WTC11 (cell line): ENCODE measurements at regions not wholly inside any gene's neighbourhood (a gene's known extent, or its start where the extent isn't known, plus 50 kb on each side); places are given as distances from the start of the nearest gene placed in this dataset.

Source experiments
- ATAC-seq: fragments of 200-7000 bp; cut with Tn5 transposase; 2 replicates; pipeline ENCODE4 v1.10.0; 2021; ENCODE audit warnings: mild to moderate bottlenecking, moderate library complexity
- CTCF ChIA-PET: fragments of 300-600 bp; sonication (Branson Sonifier 250); formaldehyde crosslinking; loops from one replicate; lab custom pipeline; 2021; ENCODE audit warnings: antibody characterized with exemption; lab: Charles Lee
- POLR2A ChIA-PET: fragments of 350-600 bp; sonication (Branson Sonifier 250); formaldehyde crosslinking; loops from one replicate; lab custom pipeline; 2021; ENCODE audit warnings: antibody characterized with exemption; lab: Charles Lee
- DNase-seq: peaks from one replicate; pipeline ENCODE4 v3.0.0; 2021; ENCODE audit warnings: low spot score
- H3K27ac Mint-ChIP-seq: 2 replicates; pipeline ENCODE4 v1.8.0; 2021; ENCODE audit warnings: mixed read lengths
- H3K27me3 Mint-ChIP-seq: 2 replicates; pipeline ENCODE4 v1.8.0; 2021; ENCODE audit warnings: low read depth, mild to moderate bottlenecking, moderate library complexity, mixed read lengths
- H3K36me3 Mint-ChIP-seq: 2 replicates; pipeline ENCODE4 v1.8.0; 2021; ENCODE audit warnings: mixed read lengths
- H3K4me1 Mint-ChIP-seq: 2 replicates; pipeline ENCODE4 v1.8.0; 2022; ENCODE audit warnings: mixed read lengths
- H3K4me3 Mint-ChIP-seq: 2 replicates; pipeline ENCODE4 v1.8.0; 2021; ENCODE audit warnings: mild to moderate bottlenecking, moderate library complexity, mixed read lengths
- H3K9me3 Mint-ChIP-seq: 2 replicates; pipeline ENCODE4 v1.8.0; 2021; ENCODE audit warnings: mixed read lengths
- ESRRA ChIP-seq: sonication (generic); formaldehyde crosslinking; IDR thresholded peaks from 2 replicates; pipeline ENCODE4 v1.8.1; 2022; ENCODE audit warnings: mild to moderate bottlenecking, missing genetic modification reagents, borderline replicate concordance
- IRF2 ChIP-seq: sonication (generic); formaldehyde crosslinking; IDR thresholded peaks from 2 replicates; pipeline ENCODE4 v1.8.0; 2022; ENCODE audit warnings: low read depth, missing genetic modification reagents, borderline replicate concordance
- MXD4 ChIP-seq: fragments of 250-450 bp; sonication (Bioruptor Pico); IDR thresholded peaks from 2 replicates; pipeline ENCODE4 v1.8.0; 2021; ENCODE audit warnings: mild to moderate bottlenecking, moderate library complexity, borderline replicate concordance
- NFATC4 ChIP-seq: fragments of 250-450 bp; sonication (Bioruptor Pico); IDR thresholded peaks from 2 replicates; pipeline ENCODE4 v1.9.0; 2021; ENCODE audit warnings: mild to moderate bottlenecking
- NFYB ChIP-seq: sonication (generic); formaldehyde crosslinking; conservative IDR thresholded peaks from 2 replicates; pipeline ENCODE4 v1.8.0; 2022; ENCODE audit warnings: low read depth, missing genetic modification reagents
- SOX15 ChIP-seq: fragments of 250-450 bp; sonication (Bioruptor Pico); IDR thresholded peaks from 2 replicates; pipeline ENCODE4 v1.9.0; 2021; ENCODE audit warnings: mild to moderate bottlenecking
- ZBTB21 ChIP-seq: sonication (generic); formaldehyde crosslinking; IDR thresholded peaks from 2 replicates; pipeline ENCODE4 v1.8.1; 2023; ENCODE audit warnings: mild to moderate bottlenecking, missing genetic modification reagents, borderline replicate concordance
- ZNF121 ChIP-seq: sonication (generic); formaldehyde crosslinking; IDR thresholded peaks from 2 replicates; pipeline ENCODE4 v1.8.0; 2023; ENCODE audit warnings: missing genetic modification reagents
- ZNF138 ChIP-seq: sonication (generic); formaldehyde crosslinking; conservative IDR thresholded peaks from 2 replicates; pipeline ENCODE4 v1.8.1; 2022; ENCODE audit warnings: mild to moderate bottlenecking, moderate library complexity, missing genetic modification reagents
- ZNF423 ChIP-seq: fragments of 250-450 bp; sonication (Bioruptor Pico); IDR thresholded peaks from 2 replicates; pipeline ENCODE4 v2.1.2; 2022; ENCODE audit warnings: mild to moderate bottlenecking, moderate library complexity
- TF ChIP-seq, protein P1 (sequence below): sonication (generic); formaldehyde crosslinking; IDR thresholded peaks from 2 replicates; pipeline ENCODE4 v1.8.0; 2022; ENCODE audit warnings: mild to moderate bottlenecking, missing genetic modification reagents
- TF ChIP-seq, protein P2 (sequence below): sonication (generic); formaldehyde crosslinking; IDR thresholded peaks from 2 replicates; pipeline ENCODE4 v1.8.0; 2022; ENCODE audit warnings: mild to moderate bottlenecking, missing genetic modification reagents
- TF ChIP-seq, protein P3 (sequence below): sonication (generic); formaldehyde crosslinking; IDR thresholded peaks from 2 replicates; pipeline ENCODE4 v1.8.1; 2023; ENCODE audit warnings: mild to moderate bottlenecking, missing genetic modification reagents
- TF ChIP-seq, protein P4 (sequence below): sonication (generic); formaldehyde crosslinking; IDR thresholded peaks from 2 replicates; pipeline ENCODE4 v1.8.1; 2023; ENCODE audit warnings: mild to moderate bottlenecking, missing genetic modification reagents, moderate library complexity
- TF ChIP-seq, protein P5 (sequence below): sonication (generic); formaldehyde crosslinking; IDR thresholded peaks from 2 replicates; pipeline ENCODE4 v1.8.1; 2023; ENCODE audit warnings: mild to moderate bottlenecking, missing genetic modification reagents, borderline replicate concordance
- TF ChIP-seq, protein P6 (sequence below): sonication (generic); formaldehyde crosslinking; IDR thresholded peaks from 2 replicates; pipeline ENCODE4 v1.8.1; 2023; ENCODE audit warnings: mild to moderate bottlenecking, moderate library complexity, missing genetic modification reagents
- TF ChIP-seq, protein P7 (sequence below): sonication (generic); formaldehyde crosslinking; IDR thresholded peaks from 2 replicates; pipeline ENCODE4 v1.8.0; 2023; ENCODE audit warnings: mild to moderate bottlenecking, missing genetic modification reagents
- TF ChIP-seq, protein P8 (sequence below): sonication (generic); formaldehyde crosslinking; IDR thresholded peaks from 2 replicates; pipeline ENCODE4 v1.8.0; 2022; ENCODE audit warnings: missing genetic modification reagents

DNA sequence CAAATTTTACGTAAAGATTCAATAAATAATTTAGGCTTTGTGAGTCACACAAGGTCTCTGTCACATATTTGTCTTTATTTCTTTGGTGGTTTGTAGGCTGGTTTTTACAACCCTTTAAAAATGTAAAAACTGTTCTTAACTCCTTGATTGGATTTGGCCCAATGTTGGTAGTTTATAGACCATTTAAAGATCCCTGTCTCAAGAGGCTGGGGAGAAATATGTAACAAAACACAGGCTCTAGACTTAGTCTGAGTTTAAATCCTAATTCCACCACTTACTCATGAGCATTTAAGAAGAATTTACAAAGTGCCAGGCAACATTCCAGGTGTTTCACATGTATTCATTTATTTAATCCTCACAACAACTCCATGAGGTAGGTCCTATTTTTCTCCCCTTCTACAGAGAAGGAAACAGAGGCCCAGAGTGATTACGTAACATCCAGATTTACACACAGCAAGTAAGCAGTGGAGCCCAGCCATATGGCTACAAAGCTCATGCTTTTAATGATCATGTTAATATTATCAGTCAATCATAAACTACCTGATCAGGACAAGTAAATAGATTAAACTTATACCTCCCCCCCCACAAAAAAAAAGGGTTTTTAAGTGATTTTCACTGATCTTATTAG is 416.6 kb upstream of the ACVR2A start:
- Mint-ChIP-seq H3K36me3 (no peaks in the 10 kb centered on the region), H3K27me3 (no peaks in the 10 kb centered on the region), H3K4me3 (no peak overlapping the region), H3K27ac (no peak overlapping the region), H3K9me3 (0 out of 2 replicates have a peak, but pooled peaks cover 3% of the 10 kb centered on the region), H3K4me1 (peaks cover 9% of the 10 kb centered on the region)
- TF ChIP-seq, protein P1, sequence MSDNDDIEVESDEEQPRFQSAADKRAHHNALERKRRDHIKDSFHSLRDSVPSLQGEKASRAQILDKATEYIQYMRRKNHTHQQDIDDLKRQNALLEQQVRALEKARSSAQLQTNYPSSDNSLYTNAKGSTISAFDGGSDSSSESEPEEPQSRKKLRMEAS (CRISPR knock-in tag) = no peak
- TF ChIP-seq NFYB (CRISPR knock-in tag) (no peak), ZBTB21 (no peak), ESRRA (CRISPR knock-in tag) (no peak), NFATC4 (CRISPR knock-in tag) (no peak), ZNF423 (CRISPR knock-in tag) (no peak), IRF2 (CRISPR knock-in tag) (no peak)
- TF ChIP-seq, protein P2, sequence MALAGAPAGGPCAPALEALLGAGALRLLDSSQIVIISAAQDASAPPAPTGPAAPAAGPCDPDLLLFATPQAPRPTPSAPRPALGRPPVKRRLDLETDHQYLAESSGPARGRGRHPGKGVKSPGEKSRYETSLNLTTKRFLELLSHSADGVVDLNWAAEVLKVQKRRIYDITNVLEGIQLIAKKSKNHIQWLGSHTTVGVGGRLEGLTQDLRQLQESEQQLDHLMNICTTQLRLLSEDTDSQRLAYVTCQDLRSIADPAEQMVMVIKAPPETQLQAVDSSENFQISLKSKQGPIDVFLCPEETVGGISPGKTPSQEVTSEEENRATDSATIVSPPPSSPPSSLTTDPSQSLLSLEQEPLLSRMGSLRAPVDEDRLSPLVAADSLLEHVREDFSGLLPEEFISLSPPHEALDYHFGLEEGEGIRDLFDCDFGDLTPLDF (CRISPR knock-in tag) = no peak
- TF ChIP-seq, protein P3, sequence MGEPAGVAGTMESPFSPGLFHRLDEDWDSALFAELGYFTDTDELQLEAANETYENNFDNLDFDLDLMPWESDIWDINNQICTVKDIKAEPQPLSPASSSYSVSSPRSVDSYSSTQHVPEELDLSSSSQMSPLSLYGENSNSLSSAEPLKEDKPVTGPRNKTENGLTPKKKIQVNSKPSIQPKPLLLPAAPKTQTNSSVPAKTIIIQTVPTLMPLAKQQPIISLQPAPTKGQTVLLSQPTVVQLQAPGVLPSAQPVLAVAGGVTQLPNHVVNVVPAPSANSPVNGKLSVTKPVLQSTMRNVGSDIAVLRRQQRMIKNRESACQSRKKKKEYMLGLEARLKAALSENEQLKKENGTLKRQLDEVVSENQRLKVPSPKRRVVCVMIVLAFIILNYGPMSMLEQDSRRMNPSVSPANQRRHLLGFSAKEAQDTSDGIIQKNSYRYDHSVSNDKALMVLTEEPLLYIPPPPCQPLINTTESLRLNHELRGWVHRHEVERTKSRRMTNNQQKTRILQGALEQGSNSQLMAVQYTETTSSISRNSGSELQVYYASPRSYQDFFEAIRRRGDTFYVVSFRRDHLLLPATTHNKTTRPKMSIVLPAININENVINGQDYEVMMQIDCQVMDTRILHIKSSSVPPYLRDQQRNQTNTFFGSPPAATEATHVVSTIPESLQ (CRISPR knock-in tag) = no peak
- TF ChIP-seq, protein P4, sequence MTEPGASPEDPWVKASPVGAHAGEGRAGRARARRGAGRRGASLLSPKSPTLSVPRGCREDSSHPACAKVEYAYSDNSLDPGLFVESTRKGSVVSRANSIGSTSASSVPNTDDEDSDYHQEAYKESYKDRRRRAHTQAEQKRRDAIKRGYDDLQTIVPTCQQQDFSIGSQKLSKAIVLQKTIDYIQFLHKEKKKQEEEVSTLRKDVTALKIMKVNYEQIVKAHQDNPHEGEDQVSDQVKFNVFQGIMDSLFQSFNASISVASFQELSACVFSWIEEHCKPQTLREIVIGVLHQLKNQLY (CRISPR knock-in tag) = no peak
- ChIA-PET POLR2A (no interaction called here), CTCF (no interaction called here)
- DNase-seq (no peak), ATAC-seq (no peak)

DNA sequence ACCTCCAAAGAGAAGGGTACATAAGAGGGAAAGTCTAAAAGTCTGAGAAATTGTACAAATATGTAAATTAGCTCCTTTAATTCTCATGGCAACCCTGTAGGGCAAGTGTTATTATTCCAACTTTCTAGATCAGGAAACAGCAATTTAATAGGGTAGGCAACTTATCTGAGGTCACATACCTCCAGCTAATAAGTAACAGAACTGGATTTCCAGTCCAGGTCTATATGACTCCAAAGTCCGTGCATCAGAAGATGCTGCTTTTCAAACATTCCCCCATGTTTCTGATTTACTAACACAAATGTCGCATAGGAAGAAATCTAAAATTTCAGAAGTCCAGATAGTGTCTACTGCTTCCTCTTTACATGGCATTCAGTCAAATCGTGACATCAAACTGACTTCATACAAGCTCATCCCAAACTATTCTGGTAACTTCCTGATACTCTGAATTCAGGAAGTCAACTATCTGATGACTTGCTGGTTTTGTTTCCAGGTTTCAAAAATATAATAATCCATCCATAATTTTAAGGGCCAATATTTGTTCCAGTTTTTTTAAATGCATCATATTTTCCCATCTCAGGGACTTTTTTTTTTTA is 419.3 kb upstream of the ACVR2A start:
- ChIA-PET CTCF (no interaction called here), POLR2A (no interaction called here)
- H3K27me3 Mint-ChIP-seq = no peaks in the 10 kb centered on the region
- H3K4me3 Mint-ChIP-seq = no peak overlapping the region
- no peaks in the 10 kb centered on the region for H3K36me3 Mint-ChIP-seq
- H3K4me1 Mint-ChIP-seq = no peaks in the 10 kb centered on the region
- no peaks in the 10 kb centered on the region for H3K9me3 Mint-ChIP-seq
- DNase-seq (no peak), ATAC-seq (no peak)
- no peak overlapping the region for H3K27ac Mint-ChIP-seq
- TF ChIP-seq, protein P5, sequence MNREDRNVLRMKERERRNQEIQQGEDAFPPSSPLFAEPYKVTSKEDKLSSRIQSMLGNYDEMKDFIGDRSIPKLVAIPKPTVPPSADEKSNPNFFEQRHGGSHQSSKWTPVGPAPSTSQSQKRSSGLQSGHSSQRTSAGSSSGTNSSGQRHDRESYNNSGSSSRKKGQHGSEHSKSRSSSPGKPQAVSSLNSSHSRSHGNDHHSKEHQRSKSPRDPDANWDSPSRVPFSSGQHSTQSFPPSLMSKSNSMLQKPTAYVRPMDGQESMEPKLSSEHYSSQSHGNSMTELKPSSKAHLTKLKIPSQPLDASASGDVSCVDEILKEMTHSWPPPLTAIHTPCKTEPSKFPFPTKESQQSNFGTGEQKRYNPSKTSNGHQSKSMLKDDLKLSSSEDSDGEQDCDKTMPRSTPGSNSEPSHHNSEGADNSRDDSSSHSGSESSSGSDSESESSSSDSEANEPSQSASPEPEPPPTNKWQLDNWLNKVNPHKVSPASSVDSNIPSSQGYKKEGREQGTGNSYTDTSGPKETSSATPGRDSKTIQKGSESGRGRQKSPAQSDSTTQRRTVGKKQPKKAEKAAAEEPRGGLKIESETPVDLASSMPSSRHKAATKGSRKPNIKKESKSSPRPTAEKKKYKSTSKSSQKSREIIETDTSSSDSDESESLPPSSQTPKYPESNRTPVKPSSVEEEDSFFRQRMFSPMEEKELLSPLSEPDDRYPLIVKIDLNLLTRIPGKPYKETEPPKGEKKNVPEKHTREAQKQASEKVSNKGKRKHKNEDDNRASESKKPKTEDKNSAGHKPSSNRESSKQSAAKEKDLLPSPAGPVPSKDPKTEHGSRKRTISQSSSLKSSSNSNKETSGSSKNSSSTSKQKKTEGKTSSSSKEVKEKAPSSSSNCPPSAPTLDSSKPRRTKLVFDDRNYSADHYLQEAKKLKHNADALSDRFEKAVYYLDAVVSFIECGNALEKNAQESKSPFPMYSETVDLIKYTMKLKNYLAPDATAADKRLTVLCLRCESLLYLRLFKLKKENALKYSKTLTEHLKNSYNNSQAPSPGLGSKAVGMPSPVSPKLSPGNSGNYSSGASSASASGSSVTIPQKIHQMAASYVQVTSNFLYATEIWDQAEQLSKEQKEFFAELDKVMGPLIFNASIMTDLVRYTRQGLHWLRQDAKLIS (CRISPR knock-in tag) = no peak
- TF ChIP-seq MXD4 (no peak), ZNF121 (no peak), SOX15 (CRISPR knock-in tag) (no peak), ZNF138 (no peak)
- TF ChIP-seq, protein P6, sequence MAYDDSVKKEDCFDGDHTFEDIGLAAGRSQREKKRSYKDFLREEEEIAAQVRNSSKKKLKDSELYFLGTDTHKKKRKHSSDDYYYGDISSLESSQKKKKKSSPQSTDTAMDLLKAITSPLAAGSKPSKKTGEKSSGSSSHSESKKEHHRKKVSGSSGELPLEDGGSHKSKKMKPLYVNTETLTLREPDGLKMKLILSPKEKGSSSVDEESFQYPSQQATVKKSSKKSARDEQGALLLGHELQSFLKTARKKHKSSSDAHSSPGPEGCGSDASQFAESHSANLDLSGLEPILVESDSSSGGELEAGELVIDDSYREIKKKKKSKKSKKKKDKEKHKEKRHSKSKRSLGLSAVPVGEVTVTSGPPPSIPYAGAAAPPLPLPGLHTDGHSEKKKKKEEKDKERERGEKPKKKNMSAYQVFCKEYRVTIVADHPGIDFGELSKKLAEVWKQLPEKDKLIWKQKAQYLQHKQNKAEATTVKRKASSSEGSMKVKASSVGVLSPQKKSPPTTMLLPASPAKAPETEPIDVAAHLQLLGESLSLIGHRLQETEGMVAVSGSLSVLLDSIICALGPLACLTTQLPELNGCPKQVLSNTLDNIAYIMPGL (CRISPR knock-in tag) = no peak
- TF ChIP-seq, protein P7, sequence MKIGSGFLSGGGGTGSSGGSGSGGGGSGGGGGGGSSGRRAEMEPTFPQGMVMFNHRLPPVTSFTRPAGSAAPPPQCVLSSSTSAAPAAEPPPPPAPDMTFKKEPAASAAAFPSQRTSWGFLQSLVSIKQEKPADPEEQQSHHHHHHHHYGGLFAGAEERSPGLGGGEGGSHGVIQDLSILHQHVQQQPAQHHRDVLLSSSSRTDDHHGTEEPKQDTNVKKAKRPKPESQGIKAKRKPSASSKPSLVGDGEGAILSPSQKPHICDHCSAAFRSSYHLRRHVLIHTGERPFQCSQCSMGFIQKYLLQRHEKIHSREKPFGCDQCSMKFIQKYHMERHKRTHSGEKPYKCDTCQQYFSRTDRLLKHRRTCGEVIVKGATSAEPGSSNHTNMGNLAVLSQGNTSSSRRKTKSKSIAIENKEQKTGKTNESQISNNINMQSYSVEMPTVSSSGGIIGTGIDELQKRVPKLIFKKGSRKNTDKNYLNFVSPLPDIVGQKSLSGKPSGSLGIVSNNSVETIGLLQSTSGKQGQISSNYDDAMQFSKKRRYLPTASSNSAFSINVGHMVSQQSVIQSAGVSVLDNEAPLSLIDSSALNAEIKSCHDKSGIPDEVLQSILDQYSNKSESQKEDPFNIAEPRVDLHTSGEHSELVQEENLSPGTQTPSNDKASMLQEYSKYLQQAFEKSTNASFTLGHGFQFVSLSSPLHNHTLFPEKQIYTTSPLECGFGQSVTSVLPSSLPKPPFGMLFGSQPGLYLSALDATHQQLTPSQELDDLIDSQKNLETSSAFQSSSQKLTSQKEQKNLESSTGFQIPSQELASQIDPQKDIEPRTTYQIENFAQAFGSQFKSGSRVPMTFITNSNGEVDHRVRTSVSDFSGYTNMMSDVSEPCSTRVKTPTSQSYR (CRISPR knock-in tag) = no peak
- TF ChIP-seq, protein P8, sequence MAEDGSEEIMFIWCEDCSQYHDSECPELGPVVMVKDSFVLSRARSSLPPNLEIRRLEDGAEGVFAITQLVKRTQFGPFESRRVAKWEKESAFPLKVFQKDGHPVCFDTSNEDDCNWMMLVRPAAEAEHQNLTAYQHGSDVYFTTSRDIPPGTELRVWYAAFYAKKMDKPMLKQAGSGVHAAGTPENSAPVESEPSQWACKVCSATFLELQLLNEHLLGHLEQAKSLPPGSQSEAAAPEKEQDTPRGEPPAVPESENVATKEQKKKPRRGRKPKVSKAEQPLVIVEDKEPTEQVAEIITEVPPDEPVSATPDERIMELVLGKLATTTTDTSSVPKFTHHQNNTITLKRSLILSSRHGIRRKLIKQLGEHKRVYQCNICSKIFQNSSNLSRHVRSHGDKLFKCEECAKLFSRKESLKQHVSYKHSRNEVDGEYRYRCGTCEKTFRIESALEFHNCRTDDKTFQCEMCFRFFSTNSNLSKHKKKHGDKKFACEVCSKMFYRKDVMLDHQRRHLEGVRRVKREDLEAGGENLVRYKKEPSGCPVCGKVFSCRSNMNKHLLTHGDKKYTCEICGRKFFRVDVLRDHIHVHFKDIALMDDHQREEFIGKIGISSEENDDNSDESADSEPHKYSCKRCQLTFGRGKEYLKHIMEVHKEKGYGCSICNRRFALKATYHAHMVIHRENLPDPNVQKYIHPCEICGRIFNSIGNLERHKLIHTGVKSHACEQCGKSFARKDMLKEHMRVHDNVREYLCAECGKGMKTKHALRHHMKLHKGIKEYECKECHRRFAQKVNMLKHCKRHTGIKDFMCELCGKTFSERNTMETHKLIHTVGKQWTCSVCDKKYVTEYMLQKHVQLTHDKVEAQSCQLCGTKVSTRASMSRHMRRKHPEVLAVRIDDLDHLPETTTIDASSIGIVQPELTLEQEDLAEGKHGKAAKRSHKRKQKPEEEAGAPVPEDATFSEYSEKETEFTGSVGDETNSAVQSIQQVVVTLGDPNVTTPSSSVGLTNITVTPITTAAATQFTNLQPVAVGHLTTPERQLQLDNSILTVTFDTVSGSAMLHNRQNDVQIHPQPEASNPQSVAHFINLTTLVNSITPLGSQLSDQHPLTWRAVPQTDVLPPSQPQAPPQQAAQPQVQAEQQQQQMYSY (CRISPR knock-in tag) = no peak
